NCI-H2107 (cell line): ENCODE measurements at regions not wholly inside any gene's neighbourhood (a gene's known extent, or its start where the extent isn't known, plus 50 kb on each side); places are given as distances from the start of the nearest gene placed in this dataset.
"Not testable (repeated sequence)": the region's sequence is repeated elsewhere in the genome, so short reads cannot be mapped to it uniquely, and the experiment has no call there.

Experiments used
- DNase-seq: peaks from one replicate; lab custom pipeline; 2025; lab: John Stamatoyannopoulos, UW

DNA sequence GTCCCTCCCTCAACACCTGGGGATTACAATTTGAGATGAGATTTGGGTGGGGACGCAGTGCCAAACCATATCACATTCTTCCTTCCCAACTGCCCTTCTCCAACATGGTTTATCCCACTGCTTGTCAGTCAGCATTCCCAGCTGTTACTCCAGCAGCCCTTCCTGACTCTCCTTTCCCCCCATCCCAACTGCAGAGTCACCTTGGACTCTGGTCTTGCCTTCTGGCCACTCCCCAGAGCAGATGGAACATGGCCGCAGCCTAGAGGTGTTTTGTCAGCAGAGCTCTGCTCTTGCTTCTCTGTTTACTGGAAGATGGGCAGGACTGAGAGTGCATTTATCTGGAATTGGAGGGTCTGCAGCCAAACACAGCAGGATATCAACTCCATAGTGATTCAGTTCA lies 51.2 kb upstream of the MEX3C start:
- DNase-seq: no peak

DNA sequence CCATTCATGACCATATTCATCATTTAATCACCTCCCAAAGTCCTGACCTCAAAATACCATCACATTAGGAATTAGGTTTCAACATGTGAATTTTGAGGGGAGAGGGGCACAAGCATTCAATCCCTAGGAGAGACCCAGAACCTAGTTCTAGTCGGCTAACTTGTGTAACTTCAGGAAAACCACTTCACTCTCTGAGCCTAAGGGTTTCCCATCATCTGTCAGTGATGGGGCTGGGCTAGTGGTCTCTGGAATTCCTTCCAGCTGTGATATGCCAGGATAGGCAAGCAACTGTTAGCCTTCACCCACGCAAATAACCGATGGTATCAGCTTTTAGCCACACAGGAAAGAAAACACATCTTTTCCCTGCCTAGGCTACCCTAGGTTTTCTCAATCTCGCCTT lies 52.5 kb upstream of the MEX3C start:
- DNase-seq: no peak

DNA sequence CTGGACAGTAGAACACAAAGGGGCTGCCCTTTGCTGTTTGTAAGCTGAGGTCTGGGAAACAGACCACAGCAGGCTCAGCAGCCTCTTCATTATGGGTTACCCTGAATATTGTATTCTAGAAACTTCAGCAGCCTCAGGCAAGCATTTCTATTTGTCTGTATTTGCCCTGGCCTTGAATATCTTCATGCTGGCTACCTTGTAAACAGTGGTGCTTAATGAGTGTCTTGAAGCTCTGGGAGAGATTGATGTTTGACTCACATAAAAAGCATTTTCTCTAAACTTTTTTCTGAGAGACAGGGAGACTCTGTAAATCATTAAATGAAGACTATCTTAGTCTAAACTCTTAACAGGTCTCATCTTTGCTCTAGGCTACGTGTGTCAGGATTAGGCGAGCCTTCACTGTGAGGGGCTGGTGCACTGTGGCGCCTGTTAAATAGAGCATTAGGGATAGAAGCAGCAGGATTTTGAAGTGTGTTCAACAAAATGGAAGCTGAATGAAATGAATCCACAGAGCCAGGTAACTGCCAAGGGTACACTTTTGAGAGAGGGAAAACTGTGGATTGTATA lies 53.1 kb upstream of the MEX3C start:
- no peak for DNase-seq

DNA sequence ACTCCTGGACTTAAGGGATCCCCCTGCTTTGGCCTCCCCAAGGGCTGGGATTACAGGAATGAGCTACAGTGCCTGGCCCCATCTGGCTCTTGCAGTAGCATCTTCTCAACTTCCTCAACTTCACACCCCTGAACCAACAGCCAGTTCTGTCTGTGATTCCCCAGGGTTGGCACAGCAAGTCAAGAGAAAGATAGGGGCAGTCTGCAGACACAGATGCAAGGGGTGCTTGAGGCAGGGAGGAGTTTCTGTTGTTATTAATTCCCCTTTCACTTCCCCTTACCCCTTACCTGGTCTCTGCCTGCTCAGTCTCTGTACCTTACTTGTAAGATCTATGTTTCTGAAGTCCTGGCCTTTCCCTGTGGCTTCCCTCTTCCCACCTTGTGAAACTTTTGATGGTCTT lies 54.1 kb upstream of the MEX3C start:
- DNase-seq: no peak

DNA sequence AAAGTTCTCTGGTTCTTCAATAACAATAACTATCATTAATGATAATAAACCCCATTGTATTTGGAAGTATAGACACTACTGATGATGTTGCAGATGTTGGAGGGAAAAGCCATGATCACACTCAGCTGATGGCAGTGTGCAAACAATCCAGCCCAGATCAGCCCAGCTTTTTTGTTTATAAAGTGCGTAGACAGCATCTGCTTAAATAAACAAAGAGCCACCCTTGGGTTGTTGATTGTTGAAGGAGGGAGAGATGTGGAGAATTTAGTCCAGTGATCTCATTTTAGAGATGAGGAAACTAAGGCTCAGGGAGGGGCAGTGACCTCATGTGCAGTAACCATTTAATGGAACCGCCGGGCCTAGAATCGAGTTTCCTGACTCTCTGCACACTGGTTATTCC lies 56.0 kb upstream of the MEX3C start:
- no peak for DNase-seq

DNA sequence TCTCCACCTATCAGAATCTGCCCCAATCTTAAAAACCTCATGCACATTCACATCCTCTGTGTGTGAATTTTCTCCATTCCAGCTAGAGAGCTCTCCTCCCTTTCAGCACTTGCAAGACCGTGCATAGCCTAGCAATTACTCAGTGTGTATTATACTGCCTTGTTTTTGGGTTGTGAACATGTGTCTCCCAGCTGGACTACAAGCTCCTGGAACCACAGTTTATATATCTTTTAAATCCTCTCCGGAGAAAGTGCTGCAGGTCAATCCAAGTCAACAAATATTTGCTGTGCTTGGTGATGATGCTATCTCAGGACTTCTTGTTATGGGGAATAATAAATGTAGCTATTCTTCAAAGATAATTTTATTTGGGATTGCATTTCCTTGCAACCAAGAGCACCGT lies 58.2 kb upstream of the MEX3C start:
- no peak for DNase-seq

DNA sequence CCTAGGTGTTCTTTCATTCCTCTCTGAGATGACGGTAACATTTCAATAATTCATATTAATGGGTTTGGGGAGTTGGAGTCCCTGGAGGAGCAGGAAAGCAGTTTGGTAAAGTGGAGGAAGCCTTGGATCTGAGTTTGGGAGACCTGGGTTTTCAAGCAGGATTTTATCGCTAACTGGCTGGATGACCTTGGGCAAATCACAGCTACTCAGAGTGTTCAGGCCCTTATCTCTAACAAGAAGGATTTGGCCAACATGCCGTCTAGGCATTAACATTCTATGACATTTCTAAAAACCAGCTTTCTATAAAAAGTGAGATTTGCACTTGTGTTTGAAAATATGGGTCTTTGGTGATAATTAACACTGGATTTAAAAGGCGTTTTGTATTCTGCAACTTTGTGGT lies 59.7 kb upstream of the MEX3C start:
- DNase-seq: no peak

DNA sequence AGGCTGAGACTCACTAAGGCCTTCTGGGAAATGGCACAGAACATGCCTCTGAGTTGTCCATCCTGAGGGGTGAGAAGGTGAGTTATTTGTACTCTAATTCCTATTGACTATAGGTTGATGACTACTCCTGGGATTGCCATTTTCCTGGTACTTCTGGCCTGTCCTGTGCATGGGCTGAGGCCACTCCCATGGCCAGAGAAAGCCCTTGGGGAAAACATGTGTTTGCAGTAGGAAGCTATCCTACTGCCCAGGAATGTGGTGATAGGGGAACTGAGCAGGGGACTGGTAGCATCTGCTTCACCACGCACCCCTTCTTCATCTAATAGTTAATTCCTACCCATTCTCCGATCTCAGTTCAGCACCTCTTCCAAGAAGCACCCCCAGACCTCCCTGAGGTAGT lies 62.6 kb upstream of the MEX3C start:
- DNase-seq: no peak

DNA sequence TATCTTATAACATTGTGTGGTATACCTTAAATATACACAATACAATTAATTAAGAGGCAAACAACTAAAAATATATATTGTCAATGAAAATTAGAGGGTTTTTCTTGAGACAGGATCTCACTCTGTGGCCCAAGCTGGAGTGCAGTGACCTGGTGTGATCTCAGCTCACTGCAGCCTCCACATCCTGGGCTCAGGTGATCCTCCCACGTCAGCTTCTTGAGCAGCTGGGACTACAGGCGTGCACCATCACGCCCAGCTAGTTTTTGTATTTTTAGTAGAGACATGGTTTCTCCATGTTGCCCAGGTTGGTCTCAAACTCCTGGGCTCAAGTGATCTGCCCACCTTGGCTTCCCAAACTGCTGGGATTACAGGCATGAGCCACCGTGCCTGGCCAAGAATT lies 68.6 kb upstream of the MEX3C start:
- DNase-seq: not testable (repeated sequence)

DNA sequence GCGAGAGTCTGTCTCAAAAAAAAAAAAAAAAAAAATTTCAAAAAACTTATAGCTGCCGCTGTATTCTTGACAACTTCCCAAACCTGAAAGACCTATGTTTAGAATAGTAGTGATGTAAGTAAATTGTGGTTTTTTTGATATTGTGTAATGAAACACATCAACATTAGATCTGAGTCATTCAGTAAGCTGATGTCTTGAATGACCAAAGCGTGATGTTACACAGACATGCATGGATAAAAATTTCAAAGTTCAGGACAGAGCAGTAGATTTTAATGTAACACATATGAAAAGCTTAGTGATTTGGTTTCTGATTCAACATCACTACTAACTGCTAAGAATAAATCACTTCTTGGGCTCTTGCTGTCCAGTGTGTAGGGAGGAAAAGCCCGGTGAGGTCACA lies 69.3 kb upstream of the MEX3C start:
- DNase-seq: no peak

DNA sequence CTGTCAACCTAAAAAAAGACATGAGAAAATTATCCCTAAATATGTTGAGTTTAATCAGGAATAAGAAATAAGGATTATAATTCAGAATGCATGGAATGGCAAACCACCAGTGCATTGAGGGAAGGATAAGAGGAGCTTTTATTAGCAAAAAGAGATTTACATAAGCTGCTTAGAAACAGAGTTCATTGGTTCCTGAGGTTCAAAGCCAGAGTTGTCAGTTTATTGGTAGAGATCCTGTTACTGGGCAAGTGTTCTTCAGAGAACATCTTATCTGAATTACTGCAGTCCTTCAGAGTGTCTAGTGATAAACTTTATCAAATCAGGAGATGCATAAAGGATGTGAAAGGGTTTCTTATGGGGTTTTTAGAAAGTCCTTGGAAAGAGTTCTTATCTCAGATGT lies 76.0 kb upstream of the MEX3C start:
- no peak for DNase-seq

DNA sequence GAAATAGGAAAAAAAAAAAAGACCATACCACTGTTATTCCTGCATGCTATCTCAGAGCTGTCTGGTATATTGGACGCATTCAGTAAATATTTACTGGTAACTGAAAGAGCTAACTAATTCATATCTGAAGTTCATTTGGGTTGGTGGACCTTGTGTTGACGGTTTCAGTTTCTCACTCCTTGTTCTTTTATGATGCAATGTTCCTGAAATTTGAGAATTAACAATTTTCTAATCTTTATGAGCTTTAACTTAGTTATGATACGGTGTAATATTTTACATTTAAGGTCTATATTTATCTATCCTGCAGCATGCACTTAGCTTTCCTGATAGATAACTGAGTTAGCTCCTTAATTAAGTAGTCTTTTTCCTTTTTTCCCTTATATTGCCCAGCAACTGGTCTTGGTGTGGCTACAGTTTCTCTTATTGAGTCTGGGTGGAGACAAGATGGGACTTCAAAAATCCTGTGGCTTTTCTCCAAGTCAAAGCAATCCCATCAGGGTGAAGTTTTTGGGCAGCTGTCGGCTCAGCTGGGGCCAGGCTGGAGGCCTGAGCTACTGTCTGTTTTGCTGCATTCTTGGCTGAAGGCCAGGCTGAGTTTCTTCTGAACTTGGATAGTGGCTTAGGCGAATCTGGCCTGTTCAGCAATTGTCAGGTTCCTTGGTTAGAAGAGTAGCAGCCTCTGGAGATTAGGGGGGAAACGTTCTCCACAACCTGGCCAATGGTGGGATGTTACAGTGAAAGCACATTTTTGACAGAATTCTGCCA lies 78.4 kb upstream of the MEX3C start:
- DNase-seq: no peak

DNA sequence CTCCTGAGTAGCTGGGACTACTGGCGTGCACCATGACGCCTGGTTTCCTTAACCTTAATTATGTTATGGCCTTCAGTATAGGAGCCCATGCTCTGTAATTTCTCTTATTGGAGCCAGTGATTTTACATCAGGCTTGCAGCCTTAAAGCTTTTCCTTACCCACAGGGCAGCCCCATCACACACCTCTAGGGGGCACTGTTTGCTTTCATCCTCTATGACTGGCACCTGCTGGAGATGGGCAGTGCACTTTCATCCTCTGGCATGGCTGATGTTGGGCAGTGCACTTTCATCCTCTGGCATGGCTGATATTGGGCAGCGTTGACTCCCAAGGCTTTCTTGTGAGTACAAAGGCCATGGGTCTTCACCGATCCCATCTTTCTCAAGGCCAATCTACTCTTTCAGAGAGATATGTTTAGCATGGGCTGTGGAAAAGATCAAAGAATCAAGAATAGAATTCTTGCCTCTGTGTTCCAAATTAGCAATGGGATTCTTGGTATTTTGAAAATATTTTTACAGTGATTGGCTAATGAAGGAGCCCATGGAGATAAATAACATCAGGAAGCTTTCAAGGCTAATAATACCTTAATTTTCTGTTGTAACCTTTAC lies 80.7 kb upstream of the MEX3C start:
- no peak for DNase-seq

DNA sequence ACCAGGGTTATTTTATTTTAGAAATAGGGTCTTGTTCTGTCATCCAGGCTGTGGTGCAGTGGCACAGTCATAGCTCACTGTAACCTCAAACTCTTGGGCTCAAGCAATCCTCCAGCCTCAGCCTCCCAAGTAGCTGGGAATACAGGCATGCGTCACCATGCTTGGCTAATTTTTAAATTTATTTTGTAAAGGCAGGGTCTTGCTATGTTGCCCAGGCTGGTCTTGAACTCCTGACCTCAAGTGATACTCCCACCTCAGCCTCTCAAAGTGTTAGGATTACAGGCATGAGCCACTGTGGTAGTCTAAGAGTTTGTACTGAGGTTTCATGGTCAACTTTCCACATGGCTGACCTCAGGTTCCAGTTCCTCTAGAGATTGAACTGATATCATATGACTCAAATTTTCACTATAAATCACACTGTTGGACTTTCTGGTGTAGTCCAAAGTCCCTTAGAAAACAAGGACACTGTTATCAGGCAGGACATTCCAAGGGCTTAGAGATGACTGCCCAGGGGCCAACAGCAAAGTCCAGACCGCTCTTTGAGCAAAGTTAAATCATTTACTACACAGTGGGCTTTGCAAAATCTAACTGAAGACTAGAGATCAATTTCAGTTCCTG lies 82.0 kb upstream of the MEX3C start:
- no peak for DNase-seq

DNA sequence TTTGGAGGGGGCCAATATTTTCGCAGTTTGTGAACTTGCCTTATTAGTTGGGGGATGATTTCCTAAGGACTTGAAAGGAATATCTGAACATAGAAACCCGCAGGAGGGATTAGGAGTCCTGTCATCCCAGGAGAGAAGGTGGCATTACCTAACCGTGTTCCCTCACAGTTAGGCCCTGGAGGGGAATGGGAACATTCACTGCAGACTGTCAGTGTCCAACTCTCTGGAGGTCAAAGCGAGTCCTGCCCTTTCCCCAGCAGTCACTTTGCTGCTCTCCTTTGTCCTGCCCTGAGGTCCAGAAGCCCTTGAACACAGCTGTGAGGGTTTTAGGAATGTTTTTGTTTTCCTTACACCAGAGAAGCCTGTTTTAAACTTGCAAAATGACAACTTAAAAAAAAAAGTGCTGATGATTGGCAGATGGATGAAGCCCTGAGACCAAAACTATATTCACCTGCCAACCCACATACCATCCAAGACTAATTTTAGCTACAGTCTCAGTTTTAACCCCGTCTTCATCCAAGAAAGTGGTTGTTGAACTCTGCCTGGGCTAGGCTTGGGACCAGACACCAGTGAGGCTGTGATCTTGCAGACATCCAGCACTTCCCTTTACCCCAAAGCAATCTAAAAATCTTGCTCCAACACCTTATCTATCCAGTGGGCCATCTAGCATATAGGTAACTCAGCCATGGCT lies 90.5 kb upstream of the MEX3C start:
- no peak for DNase-seq

DNA sequence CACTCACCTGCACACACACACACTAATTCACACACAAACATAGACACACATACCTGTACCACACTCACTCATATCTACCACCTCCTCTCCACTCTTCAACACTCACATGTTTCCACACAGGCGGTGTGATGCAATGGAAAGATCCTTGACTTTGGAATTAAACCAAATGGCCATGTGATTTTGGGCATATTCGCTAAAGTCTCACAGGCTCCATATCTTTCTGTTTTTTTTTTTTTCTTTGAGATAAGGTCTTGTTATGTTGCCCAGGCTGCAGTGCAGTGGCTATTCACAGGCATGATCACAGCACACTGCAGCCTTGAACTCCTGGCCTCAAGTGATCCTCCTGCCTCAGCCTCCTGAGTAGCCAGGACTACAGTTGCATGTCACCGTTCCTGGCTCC lies 91.1 kb upstream of the MEX3C start:
- no peak for DNase-seq

DNA sequence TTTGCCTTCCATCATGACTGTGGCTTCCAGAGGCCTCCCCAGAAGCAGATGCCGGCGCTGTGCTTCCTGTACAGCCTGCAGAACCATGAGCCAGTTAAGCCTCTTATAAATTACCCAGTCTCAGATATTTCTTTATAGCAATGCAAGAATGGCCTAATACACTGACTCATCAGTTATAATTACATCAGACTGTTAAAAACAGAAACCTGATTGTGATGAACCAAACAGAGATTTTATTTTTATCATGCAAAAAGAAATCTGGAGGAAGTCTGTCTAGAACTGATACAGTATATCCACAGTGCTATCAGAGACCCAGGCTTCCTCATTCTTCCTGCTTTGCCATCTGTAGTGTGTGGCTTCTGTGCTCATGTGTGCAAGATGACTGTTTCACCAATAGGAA lies 93.4 kb upstream of the MEX3C start:
- no peak for DNase-seq

DNA sequence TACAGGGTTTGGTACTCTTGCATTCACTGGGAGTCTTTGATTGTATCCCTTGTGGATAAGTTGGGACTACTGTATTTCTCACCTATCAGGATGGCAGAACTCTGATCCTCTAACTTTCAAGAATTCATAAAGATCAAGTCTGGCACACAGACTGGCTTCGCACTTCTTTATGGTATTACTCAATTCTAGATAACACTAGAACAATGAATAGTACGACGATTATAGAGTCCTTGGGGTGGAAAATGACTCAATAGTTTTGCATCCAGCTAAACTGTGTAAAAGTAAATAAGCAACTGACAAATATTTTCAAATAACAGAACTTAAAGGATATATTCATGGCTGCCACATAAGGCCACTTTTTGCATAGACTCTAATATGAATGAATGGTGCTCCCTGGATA lies 103.4 kb upstream of the MEX3C start:
- no peak for DNase-seq

DNA sequence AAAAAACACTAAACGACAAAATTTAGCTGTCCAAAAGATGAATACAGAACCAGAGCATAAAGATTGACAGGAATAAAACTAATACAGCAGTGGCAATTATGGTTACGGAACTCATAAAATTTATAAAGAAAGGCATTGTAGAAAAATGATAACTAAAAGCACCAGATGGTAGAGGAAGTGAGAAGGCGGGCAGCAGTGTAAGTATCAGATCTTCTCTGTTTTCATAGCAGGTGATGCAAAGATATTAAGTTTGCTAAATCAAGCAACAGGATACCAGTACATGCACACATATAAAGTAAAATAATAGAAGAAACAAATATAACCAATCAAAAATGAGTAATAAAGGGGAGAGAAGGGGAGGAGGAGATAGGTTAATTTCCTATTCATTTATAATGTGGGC lies 103.9 kb upstream of the MEX3C start:
- no peak for DNase-seq

DNA sequence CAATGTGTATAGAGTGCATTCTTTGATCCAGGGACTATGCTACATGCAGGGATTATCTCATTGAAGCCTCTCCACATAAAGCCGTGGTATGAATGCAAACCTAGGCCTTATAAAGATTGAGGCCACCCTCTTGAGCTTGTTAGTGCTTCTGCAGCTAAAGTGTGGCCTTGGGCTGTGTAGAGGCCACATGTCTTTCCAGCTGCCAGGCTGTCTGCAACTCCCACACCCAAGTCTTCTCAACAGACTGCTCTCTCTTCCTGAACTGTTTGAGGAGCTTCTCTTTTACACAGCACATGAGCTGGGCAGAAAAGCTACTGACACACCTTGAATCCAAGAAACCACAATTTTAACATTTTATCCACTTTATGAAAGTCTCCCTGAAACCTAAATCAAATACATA lies 119.2 kb upstream of the MEX3C start:
- no peak for DNase-seq

DNA sequence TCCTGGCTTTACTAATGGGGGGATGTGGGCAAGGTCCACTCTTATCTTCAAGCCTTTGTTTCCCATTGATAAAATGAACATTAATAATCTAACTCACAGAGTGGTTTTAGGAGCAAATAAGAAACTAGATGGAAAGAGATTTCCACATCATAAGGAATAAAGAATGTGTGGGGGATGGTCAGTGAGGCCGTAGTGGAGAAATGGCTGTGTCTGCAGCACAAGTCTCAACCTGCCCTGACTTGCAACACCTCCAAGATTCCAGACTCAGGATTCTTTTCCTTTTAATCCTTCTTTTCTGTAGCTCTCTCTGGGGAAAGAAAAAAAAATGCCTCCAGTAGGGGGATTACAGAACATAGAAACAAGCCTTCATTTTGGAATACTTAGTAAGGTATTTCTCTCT lies 124.2 kb upstream of the MEX3C start:
- no peak for DNase-seq

DNA sequence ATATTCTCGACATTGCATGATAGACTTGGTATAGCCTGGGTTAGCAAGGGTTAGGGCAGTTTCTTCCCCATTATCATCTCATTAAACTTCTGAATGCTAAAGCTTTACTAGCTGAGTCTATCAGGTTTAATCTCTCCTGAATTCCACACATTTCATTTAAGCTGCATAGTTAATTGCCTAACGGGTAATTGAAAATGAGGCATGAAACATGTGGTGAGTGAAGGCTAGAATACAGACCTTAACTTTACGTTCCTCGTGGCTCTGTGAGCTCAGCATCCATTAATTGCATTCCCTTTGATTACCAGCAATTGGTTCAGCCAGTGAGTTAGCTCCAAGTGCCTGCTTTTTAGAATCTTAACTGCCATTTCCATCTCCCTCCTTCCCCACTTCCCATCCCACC lies 126.5 kb upstream of the MEX3C start:
- no peak for DNase-seq

DNA sequence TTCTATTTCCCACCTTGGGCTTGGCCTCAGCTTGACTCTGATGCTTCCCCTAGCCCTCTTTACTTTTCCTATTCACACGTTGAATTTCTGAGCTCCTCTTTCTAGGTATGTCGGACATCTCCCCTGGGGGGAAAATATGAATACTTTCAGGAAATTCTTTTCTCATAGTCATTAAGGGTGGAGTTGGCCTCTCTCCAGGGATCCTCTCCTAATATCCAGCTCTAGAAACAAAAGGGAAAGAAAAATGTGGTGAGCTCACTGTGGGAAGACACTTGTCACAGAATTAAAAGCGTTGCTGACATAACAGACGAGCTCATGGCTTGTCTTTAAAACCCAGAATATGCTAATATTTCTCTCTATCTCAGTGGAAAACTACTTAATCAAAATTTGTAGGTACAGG lies 132.7 kb upstream of the MEX3C start:
- no peak for DNase-seq
